Mammary epithelial cell (primary cell): ENCODE measurements at regions not wholly inside any gene's neighbourhood (a gene's known extent, or its start where the extent isn't known, plus 50 kb on each side); places are given as distances from the start of the nearest gene placed in this dataset.

Experiments
- CTCF ChIP-seq, 2 donors: IDR thresholded peaks in 1 of 2; conservative IDR thresholded peaks in 1 of 2; 2 replicates each; pipeline ENCODE4 v1.5.1; 2011 to 2012; ENCODE audit warnings: inconsistent platforms in 2 of 2, low read length in 2 of 2, mild to moderate bottlenecking in 2 of 2, control low read depth in 1 of 2, low read depth in 1 of 2; ENCODE audit not compliant: insufficient read depth in 1 of 2; ENCODE audit errors: extremely low read depth in 1 of 2
- EZH2 ChIP-seq: IDR thresholded peaks from 2 replicates; pipeline ENCODE4 v1.6.1; 2012; ENCODE audit warnings: low read length, inconsistent platforms, borderline replicate concordance

GRCh38 chr18:73666772-73667171 is 480.9 kb downstream of the FBXO15 start:
- TF ChIP-seq CTCF (conservative IDR thresholded peaks at IDR 0.05 in 1 of 2, IDR thresholded peaks at IDR 0.05 in 1 of 2; ENCODE audit: extremely low read depth in 1 of 2, insufficient read depth in 1 of 2, low read depth in 1 of 2, low read length in 2 of 2) (no peak), EZH2 (no peak)
